GM12891 (cell line): ENCODE measurements at regions not wholly inside any gene's neighbourhood (a gene's known extent, or its start where the extent isn't known, plus 50 kb on each side); places are given as distances from the start of the nearest gene placed in this dataset.

Experiments used
- DNase-seq: peaks from one replicate; pipeline ENCODE4 v3.0.0; 2011; ENCODE audit warnings: low spot score; ENCODE audit not compliant: insufficient read length
- FAIRE-seq: peaks from 2 replicates; lab custom pipeline; 2011; peaks lifted over from hg19 to GRCh38; lab: Jason Lieb, UNC
- PAX5 ChIP-seq: IDR thresholded peaks from 2 replicates; pipeline ENCODE4 v1.6.1; 2011; ENCODE audit warnings: low read length, moderate library complexity, mild to moderate bottlenecking; ENCODE audit not compliant: insufficient read depth, severe bottlenecking
- POLR2A ChIP-seq: IDR thresholded peaks from 2 replicates; pipeline ENCODE4 v1.6.1; 2011; ENCODE audit warnings: low read depth, low read length, control low read depth
- POLR2AphosphoS5 ChIP-seq: IDR thresholded peaks from 2 replicates; pipeline ENCODE4 v1.6.1; 2011; ENCODE audit warnings: low read depth, low read length, control low read depth
- POU2F2 ChIP-seq: IDR thresholded peaks from 2 replicates; pipeline ENCODE4 v1.6.1; 2011; ENCODE audit warnings: low read depth, mild to moderate bottlenecking, control low read depth, low read length, moderate library complexity
- SPI1 ChIP-seq: IDR thresholded peaks from 2 replicates; pipeline ENCODE4 v1.6.1; 2011; ENCODE audit warnings: low read depth, low read length, control low read depth
- TAF1 ChIP-seq: IDR thresholded peaks from 2 replicates; pipeline ENCODE4 v1.6.1; 2011; ENCODE audit warnings: low read depth, low read length, control low read depth

DNA sequence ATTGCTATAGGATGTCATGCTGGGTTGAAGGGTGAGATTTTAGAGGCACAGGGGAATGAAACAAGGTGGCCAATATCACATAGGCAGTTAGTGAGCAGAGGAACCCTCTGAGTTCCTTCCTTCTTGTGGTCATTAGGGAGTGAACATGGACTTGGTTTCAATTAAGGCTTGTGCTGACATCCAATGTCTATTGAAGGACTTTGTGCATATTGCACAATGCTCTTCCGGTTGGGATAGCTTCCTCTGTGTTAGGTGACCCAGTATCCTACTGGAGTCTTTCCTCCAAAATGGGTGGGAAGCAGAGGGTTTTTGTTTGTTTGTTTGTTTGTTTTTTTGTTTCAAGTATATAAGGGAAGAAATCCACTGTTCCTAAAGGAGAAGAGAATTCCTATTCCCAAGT, 98.5 kb downstream of the HDGFL1 start:
- TF ChIP-seq SPI1 (no peak), POLR2AphosphoS5 (no peak), POU2F2 (no peak), PAX5 (no peak), POLR2A (no peak), TAF1 (no peak)
- FAIRE-seq (no peak), DNase-seq (no peak)

DNA sequence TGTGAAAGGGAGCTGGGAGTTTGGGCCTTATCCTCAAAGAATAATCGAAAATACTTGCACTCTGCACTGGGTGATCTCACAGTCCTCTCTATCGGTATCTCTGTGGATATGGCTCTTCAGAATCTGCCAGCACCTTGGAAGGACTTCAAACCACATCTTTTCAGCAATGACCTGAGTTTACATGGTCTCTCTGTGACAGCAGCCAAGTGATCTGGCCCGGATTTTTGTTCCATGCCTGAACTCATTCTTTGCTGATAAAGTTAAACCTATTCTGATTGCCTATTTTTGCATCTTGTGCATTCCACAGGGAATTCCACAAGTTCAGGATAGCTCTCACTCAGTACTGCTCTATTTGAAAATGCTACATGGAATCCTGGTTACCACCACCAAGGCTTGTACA, 98.9 kb downstream of the HDGFL1 start:
- TF ChIP-seq SPI1, result no peak
- TF ChIP-seq TAF1, result no peak
- TF ChIP-seq POU2F2, result no peak
- TF ChIP-seq POLR2A, result no peak
- TF ChIP-seq PAX5, result no peak
- no peak for TF ChIP-seq POLR2AphosphoS5
- FAIRE-seq, result no peak
- no peak for DNase-seq

DNA sequence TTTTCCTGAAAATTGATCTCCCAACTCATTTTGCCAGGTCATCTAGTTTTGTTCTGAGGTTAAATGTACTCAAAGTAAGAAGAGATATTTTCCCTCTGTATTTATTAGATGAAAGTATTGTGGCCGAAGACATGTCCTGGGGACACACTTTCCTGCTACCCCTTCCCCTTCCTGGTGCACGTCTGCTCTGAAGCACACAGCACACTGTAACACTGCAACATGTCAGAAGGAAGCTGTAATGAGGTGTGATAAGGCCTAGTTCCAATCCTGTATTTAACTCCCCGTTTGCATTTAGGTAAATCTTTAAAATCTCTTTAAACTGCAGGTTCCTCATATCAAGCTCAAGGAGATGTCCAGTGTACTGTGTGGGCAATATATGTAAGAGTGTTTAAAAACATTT, 99.4 kb downstream of the HDGFL1 start:
- no peak for TF ChIP-seq PAX5
- no peak for TF ChIP-seq SPI1
- no peak for TF ChIP-seq POU2F2
- no peak for TF ChIP-seq POLR2AphosphoS5
- no peak for TF ChIP-seq POLR2A
- DNase-seq, result no peak
- no peak for FAIRE-seq

DNA sequence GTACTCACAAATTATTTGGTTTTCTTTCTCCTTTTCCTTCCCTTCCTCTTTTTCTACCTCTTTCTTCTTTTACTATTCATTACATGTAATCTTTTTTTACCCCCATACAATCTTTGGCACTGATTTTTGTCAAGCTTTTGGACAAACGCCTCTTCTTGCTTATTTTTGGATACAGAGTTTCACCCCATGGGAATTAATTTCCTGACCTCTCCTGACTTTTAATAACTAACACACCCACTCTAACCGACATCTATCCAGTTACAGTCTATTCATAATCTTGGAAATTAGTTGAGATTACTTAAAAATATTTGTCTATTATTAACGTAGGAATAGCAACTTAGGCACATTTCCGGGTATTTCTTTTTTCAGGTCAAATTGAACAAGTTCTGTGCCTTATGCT, 101.2 kb downstream of the HDGFL1 start:
- TF ChIP-seq POLR2AphosphoS5, result no peak
- no peak for TF ChIP-seq PAX5
- TF ChIP-seq POLR2A, result no peak
- no peak for FAIRE-seq

DNA sequence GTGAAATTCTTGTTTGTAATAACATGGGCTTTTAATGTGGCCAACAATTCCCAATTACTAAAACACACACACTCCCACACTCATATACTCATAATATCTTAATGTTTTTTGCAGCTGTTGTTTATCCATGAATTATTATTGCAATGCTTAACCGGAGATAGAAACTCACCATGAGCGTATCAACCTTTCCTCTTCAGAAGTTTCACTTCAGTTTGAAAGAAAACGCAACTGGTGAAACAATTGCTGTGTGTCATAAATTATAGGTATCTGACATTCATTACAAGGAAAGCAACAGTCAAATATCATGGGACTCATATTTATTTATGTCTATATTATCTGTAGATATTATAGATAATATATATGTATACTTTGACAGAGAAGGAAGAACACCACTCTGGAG, 104.1 kb downstream of the HDGFL1 start:
- TF ChIP-seq POLR2AphosphoS5 (no peak), TAF1 (no peak), PAX5 (no peak), SPI1 (no peak), POU2F2 (no peak), POLR2A (no peak)
- FAIRE-seq, result no peak
- DNase-seq, result no peak

More for the DNA sequence above, 101.2 kb downstream of the HDGFL1 start:
- DNase-seq, result no peak

DNA sequence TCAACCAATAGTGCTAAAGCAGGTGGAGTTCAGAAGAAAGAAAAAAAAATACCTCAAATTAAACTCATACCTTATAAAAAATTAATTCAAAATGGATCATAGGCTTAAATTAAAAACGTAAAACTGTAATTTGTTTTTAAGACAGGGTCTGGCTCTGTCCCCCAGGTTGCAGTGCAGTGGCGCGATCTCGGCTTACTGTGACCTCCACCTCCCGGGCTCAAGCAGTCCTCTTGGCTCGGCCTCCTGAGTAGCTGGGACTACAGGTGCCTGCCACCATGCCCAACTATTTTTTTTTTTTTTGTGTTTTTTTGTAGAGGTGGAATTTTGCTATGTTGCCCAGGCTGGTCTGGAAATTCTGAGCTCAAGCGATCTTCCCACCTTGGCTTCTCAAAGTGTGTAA, 111.6 kb downstream of the HDGFL1 start:
- no peak for TF ChIP-seq POLR2AphosphoS5
- no peak for TF ChIP-seq TAF1
- no peak for TF ChIP-seq SPI1
- no peak for TF ChIP-seq PAX5
- TF ChIP-seq POU2F2, result no peak
- no peak for TF ChIP-seq POLR2A
- DNase-seq, result no peak
- FAIRE-seq, result no peak

DNA sequence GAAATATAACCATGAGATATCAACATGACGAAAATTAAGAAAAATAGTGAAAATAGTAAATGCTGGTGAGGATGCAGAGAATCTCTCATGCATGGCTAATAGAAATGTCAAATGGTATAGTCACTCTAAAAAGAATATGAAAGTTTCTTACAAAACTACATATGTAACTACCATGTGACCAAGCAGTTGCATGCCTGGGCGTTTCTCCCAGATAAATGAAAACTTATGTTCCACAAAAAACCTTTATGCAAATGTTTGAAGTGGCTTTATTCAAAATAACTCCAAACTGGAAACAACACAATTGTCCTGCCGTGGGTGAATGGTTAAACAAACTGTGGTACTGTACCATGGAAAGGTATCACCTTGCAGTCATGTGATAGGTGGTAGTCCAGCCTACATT, 112.4 kb downstream of the HDGFL1 start:
- TF ChIP-seq POU2F2 (no peak), POLR2AphosphoS5 (no peak)
- DNase-seq (no peak), FAIRE-seq (no peak)

DNA sequence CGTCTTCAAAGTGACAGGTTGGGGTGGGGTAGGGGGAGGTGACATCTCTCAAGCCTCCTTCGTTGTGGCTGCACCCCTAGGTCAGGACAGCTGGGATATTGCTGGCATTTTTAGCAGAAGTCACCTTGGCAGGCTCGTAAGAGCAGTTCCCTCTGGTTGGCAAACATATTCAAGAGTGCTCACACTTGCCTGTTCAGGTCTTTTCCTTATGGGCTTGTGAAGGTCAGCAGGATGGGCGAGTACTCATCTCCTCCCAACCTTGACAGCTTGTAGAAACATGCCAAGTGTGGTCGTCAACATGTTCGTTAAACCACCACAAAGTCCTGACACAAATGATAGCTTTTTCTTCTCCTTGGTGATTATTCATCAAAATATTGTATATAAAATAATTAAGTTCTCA, 113.6 kb downstream of the HDGFL1 start:
- no peak for DNase-seq
- no peak for TF ChIP-seq POLR2A
- no peak for TF ChIP-seq PAX5
- no peak for TF ChIP-seq POU2F2
- TF ChIP-seq POLR2AphosphoS5, result no peak
- TF ChIP-seq SPI1, result no peak
- no peak for FAIRE-seq

DNA sequence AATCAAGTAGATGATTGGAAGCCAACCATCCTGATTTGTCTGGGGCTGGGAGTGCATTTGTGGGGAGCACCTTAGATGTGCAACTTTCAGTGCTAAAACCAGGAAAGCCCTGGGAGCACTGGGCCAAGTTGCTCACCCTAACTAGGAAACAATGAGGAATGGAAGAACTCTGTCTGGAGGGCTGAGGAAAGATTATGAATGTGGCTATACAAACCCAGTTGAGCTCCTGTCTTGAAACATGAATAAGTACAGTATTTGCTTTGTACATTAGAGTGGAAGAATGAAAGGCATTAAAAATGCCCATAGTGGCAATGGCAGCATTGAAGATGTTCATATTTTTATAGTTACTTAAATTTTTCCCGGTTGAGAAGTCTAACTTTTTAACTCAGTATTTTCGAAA, 121.1 kb downstream of the HDGFL1 start:
- FAIRE-seq, result no peak
- no peak for TF ChIP-seq PAX5

DNA sequence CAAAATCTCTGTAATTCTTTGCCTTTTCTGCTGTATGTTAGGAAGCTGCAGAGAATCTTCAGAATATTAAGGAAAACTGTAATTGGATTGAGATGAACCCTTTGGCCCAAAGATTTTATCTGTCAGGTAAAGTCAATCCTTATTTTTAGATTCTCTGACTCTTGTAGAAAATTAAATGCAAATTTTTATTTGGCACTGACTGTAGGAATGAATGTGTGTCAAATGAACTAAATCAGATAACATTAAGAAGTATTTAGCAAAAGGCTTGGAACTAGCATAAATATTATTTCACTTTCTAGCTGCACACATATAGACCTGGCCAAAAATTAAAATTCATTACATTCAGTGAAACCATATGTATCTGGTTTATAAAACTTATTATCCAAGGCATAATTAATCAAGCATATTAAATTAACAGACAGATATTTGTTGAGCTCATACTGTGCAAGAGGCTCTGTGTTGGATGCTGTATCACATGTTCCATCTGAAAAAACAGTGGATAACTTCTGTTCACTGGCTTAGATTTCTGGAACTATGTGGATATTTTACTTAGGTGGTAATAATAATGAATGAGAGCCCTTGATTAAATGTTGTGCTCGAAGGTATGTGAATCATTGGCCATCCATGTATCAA, 124.8 kb downstream of the HDGFL1 start:
- FAIRE-seq (no peak), DNase-seq (no peak)
- TF ChIP-seq TAF1 (no peak), PAX5 (no peak), POU2F2 (no peak), POLR2AphosphoS5 (no peak)

More for the DNA sequence above, 121.1 kb downstream of the HDGFL1 start:
- no peak for DNase-seq

DNA sequence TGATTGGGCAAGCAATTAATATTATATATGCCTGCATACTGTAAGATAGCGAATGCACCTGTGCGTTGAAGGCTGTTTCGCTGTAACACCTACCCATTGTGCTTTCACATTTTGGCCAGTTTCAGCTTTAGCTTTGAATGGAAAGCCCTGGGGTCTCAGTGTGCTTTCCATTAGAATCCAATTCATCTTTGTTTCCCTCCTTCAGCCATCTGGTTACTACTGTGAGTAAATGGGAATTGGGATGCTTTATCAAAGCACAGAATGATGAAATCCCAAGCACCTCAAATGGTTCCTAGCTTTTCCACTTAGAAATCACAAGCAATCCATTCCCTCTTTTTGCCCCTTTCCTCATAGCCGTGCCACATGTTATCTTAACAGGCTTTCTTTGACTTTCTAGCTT, 127.1 kb downstream of the HDGFL1 start:
- no peak for DNase-seq
- no peak for FAIRE-seq

DNA sequence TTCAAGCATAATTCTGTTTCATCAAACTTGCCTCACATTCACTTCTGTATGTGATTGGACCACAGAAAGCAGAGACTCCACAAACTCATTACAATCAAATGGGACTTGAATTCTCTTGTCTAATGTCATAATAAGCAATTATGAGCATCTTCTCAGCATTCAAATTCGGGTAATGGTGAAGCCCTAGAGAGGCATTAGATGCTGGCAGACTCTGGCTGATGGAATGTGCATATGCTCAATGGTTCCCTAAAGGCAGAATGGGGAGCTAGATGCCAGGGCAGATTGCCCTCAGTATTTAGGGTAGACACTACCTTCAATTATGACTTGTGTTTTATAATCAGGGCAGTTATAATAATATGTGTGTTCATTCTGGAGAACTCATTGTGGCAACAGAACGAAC, 127.9 kb downstream of the HDGFL1 start:
- TF ChIP-seq SPI1, result no peak
- TF ChIP-seq POU2F2, result no peak
- TF ChIP-seq POLR2AphosphoS5, result no peak
- no peak for TF ChIP-seq POLR2A
- TF ChIP-seq TAF1, result no peak
- TF ChIP-seq PAX5, result no peak
- no peak for DNase-seq
- no peak for FAIRE-seq

More for the DNA sequence above, 127.1 kb downstream of the HDGFL1 start:
- TF ChIP-seq POLR2A (no peak), PAX5 (no peak)
